Suppressor macrophage treated with lipopolysaccharide for 1 hour (primary cell): ENCODE measurements at regions not wholly inside any gene's neighbourhood (a gene's known extent, or its start where the extent isn't known, plus 50 kb on each side); places are given as distances from the start of the nearest gene placed in this dataset.
"Not testable (repeated sequence)": the region's sequence is repeated elsewhere in the genome, so short reads cannot be mapped to it uniquely, and the experiment has no call there.

Experiments used
- DNase-seq, 3 donors: peaks; one replicate each; pipeline ENCODE4 v3.0.0-alpha.2; 2020 to 2022

DNA sequence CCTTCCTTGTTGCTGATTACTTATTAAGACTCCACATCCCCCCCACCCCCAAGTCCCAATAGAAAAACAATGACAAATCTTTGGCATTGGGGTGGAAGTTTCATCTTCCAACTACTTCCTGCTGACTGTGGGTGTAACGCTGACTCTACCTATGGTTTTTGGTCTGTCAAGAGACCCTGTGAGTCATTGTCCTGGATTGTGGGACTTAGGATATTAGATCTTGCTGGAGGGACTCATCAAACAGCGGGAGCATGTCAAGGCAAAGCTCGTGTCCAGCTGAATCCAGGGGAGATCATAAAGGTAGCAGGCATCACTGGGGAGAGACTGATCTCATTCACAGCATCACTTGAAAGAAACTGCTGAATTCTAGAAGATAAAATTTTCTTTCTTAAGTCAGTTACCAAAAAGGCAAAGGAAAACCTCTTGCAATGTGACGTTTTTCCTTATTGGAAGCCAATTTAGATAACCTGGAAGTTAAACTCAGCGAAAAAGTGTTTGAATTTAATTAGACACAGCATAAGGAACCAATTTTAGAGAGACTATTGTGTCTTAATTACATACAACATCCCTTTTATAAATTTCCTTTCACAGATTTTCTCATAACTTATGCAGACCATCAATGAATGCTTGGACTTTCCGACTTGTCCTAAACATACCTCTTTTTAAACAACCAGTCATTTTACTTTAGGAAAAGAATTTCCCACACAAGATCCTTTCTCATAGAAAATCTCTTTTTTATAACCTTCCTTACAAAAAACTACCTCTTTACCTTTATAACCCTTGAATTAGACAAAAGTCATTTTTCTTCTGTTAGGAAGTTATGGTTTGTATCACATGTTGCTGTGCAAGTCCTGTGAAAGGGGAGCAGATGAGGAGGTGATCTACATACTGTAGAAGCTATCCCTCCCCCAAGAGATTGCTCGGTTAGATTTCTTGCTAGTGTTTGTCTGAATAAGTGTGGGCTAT lies 94.6 kb upstream of the SCAF11 start:
- no peak for DNase-seq

DNA sequence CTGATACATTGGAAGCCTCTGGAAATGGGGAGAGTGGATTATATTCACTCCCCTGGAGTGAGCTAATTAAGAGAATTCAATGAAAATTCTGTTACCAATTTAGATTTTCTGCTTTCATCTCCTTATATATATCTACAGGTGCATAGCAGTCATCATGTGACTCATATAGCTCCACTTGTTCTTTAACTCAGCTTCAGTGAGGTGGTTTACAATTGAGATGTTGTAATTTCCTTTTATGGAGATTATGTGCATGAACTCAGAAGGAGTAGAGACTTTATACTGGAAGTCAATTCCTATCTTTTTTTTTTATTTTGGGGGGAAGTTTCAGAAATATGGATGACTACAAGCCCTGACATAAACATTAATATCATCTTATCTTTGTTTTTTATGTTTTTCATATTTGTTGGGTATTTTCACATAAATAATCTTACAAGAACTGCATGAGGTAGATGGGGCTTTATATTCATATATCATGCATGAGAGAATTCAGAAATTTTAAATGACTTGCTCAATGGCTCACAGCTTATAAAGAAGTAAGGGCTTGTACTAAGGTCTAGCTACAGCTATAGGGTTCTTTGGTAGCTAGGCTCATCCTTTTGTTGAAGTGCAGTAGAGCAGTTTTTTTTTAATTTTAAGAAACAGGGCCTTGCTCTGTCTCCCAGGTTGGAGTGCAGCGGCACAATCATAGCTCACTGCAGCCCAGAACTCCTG lies 92.3 kb upstream of the SCAF11 start:
- DNase-seq = no peak

DNA sequence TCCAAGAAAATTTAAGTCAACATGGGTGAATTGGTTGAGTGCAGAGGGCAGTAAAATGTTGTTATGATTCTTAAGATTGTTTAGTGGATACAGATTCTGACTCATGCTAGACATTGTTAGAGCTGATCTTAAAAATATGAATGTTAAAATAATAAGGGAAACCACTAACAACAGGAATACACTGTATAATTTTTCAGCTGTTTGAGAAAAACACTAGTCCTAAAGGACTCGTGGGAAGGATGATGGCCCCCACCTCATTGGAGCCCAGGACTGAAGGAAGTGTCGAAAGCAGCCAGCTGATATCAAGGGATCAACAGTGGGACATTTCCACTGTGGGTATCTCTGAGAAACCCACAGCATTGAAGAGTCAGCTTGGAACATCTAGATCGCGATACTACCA lies 82.9 kb upstream of the SCAF11 start:
- no peak for DNase-seq

DNA sequence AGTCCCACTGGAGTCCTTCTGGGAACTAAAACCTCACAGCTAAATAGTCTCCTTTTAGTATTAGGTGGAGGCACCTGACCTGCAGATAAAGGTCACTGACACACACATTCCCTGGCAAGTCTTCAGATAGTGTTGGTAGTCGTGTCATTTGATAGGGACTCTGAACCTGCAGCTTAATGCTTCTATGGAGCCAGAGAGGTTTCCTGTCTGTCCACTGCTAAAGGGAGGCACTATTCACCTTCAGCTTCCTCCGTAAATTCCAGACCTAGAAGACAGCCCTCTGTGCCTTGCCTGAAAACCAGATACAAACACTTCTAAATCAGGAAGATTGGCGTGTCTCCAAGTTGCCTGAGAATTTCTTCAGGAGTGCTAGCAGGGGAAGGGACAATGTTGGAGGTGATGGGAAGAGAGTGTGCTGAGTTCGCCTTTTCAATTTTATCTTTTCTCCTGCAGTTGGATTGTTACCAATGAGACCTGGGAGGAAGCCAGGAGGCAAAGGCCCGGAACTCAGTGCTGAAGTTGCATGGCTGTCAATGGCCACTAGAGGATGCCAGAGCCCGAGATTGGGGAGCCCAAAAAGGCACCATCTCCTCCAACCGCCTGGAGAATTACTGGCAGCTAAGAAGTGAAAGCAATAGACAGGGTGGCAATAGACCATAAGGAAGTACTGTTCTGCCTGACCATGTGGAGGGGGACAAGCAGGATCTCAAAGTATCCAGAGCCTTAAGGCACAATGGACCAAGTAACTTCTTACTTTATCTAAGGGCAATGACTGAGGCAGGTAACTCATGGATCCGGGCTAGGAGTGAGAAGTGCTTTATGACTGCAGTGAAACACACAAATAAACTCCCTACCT lies 81.6 kb upstream of the SCAF11 start:
- peak; percentile 69 to 79 (median 72) for DNase-seq

DNA sequence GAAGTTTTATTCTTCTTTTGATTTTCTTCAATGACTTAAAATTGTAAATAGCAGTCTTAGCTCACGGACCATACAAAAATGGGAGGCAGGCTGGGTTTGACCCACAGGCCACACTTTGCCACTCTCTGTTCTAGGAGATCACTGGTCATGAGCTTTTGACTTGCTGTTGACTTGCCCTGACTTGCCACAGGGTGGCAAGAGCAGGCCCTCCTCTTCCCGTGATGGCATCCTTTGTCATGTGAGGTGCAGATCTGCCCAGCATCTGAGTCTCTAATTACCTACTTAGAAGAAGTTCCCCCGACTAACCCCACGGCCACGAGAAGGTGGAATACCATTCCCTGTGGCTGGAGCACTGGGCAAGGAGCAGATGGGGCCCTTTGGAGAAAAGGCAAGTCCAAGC lies 81.0 kb upstream of the SCAF11 start:
- DNase-seq = no peak

DNA sequence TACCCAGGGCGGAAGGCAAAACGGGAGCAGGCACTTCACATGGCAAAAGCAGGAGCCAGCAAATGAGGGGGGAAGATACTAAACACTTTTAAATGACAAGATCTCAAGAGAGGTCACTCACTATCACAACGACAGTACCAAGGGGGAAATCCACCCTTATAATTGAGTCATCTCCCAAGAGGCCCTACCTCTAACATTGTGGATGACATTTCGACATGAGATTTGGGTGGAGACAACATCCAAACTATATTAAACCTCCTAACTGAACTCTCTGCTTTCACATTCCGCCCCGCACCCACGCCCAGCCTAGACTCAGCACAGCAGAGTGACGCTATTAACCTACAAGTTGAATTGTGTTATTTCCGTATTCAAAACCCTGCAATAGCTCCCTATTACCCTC lies 76.7 kb upstream of the SCAF11 start:
- DNase-seq = peak in 1 of 3 donors; percentile 16

DNA sequence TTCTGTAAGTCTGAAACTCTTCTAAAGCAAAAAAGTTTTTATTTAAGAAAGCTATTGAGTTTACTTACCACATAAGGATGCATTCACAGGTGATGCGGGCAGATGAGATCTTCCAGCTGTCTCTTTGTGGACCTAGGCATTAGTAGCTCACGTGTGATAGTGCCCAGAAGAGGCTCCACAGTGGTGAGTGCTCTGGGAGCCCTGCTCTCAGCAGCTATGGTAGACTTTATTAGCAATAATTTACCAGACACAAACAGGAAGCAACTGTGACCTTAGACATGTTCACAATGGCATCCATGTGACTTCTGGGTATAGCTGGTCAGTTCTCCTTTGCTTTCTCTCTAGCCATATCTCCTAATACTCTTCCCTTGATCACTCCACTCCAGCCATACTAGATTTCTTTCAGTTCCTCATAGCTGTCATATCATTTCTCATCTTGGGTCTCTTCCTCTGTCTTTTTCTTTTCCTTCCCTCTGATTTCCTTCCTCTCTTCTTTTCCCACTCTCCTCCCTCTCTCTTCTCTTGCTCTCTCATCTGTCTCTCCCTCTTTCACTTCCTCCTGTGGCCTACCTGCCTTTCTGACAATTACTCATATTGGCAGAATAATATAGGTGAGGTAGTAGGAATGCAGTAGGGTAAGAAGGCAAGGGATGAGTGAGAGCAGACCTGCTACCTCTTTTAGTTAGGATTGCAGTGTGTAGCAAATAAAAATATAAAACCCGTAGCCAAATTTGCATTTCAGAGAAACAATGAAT lies 75.2 kb upstream of the SCAF11 start:
- peak in 2 of 3 donors; percentile 6 to 14 for DNase-seq

DNA sequence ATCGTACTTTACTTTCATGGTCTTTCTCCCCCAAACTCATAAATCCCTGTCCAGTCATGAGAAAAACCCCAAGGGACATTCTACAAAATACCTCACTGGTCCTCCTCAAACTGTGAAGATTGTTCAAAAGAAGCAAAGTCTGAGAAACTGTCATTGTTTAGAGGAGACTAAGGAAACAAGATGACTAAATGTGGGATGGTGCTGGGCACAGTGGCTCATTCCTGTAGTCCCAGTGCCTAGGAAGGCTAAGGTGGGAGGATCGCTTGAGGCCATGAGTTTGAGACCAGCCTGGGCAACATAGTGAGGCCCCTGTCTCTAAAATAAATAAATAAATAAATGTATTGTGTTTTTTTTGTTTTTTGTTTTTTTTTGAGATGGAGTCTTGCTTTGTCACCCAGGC lies 74.2 kb upstream of the SCAF11 start:
- DNase-seq = no peak

DNA sequence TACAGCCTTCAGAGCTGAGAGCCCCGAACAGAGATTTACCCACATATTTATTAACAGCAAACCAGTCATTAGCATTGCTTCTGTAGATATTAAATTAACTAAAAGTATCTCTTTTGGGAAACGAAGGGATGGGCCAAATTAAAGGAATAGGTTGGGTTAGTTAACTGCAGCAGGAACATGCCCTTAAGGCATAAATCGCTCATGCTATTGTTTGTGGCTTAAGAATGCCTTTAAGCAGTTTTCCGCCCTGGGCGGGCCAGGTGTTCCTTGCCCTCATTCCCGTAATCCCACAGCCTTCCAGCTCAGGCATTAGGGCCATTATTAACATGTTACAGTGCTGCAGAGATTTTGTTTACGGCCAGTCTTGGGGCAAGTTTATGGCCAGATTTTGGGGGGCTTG lies 68.3 kb upstream of the SCAF11 start:
- DNase-seq = not testable (repeated sequence)

DNA sequence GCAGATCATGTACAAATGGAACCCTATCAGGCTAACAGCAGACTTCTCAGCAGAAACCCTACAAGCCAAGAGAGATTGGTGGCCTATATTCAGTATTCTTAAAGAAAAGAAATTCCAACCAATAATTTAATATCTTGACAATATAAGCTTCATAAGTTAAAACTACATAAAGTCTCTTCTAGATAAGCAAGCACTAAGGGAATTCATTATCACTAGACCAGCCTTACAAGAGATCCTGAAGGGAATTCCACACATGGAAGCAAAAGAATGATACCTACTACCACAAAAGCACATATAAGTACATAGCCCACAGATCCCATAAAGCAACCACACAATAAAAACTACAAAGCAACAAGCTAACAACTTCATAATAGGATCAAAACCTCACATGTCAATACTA lies 60.4 kb upstream of the SCAF11 start:
- no peak for DNase-seq

DNA sequence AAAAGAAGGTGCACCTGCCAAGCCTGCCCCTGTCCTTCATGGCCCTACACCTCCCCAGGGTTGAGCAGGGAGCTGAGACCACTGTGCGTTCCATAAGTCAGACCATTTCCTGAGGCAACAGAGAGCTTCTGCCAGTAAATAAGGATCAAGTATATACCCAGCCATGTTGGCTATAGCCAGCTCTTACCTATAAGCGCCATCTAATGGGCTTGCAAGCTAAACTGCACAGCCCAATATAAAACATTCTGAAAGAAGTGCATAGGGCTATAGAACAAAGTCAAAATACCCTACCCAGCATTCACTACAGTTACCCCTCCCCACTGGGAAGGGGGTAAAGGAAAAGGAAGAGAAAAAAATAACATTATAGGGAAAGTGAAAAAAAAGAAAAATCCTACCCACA lies 59.3 kb upstream of the SCAF11 start:
- no peak for DNase-seq

DNA sequence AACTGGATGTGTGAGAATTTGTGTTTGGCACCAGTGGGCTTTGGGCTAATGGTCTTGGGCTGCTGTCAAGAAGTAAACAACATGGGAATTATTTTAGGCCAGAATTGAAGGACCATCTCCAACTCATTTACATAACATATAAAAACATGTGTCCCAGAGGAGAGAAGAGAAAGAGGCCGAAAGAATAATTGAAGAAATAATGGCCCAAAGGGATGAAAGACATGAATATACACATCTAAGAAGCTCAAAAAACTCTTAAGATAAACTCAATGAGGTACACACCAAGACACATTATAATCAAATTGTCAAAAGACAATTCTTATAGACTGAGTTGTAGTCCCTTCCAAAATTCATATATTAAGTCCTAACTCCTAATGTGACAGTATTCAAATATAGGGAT lies 56.1 kb upstream of the SCAF11 start:
- DNase-seq = no peak

DNA sequence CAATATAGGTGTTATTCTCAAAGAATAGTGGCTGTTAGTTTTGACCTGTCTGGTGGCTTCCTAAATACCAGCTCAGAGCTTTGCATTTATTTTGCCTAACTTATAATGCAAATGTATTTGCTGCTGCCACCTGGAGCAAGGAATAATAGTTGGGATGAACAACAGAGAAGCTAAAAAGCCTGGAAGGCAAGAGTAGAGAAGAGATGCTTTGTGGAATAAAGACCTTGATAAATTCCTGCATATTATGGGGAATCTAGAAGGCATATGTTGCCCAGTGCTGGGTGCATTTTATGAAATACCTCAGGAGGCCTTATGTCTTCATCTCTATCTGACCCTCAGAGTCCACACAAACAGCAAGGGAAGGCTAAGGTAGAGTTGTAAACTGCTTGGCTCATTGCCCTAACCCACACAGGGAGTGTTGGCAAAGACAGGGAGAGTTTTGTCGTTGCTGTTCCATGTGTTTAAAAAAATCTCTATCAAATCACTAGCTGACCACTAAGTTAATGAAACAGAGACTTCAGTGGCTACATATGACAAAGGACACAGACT lies 53.7 kb upstream of the SCAF11 start:
- no peak for DNase-seq
